H9 (cell line): ENCODE measurements at regions not wholly inside any gene's neighbourhood (a gene's known extent, or its start where the extent isn't known, plus 50 kb on each side); places are given as distances from the start of the nearest gene placed in this dataset.

Experiments
- DNase-seq: peaks from one replicate; pipeline ENCODE4 v3.0.0-alpha.2; 2017
- H2AFZ ChIP-seq: one replicate; pipeline ENCODE4 v1.6.1; 2013; ENCODE audit warnings: mild to moderate bottlenecking, low read length, control low read depth, moderate library complexity
- H2AK5ac ChIP-seq: 2 replicates; pipeline ENCODE4 v1.6.1; 2013; ENCODE audit warnings: low read length, control low read depth, mixed read lengths; ENCODE audit not compliant: insufficient read length
- H2BK120ac ChIP-seq: one replicate; pipeline ENCODE4 v1.6.1; 2013; ENCODE audit warnings: low read depth, mild to moderate bottlenecking, low read length, control low read depth, inconsistent platforms; ENCODE audit not compliant: poor library complexity, severe bottlenecking
- H2BK12ac ChIP-seq: 2 replicates; pipeline ENCODE4 v1.6.1; 2013; ENCODE audit warnings: low read length, control low read depth, mixed read lengths, low read depth; ENCODE audit not compliant: insufficient read length
- H2BK15ac ChIP-seq: 2 replicates; pipeline ENCODE4 v1.6.1; 2013; ENCODE audit warnings: low read depth, low read length, control low read depth
- H2BK20ac ChIP-seq: one replicate; pipeline ENCODE4 v1.6.1; 2013; ENCODE audit warnings: low read depth, mild to moderate bottlenecking, low read length, control low read depth, inconsistent platforms; ENCODE audit not compliant: poor library complexity, severe bottlenecking
- H2BK5ac ChIP-seq: 2 replicates; pipeline ENCODE4 v1.6.1; 2013; ENCODE audit warnings: low read length, control low read depth, mixed read lengths; ENCODE audit not compliant: insufficient read length
- H3K14ac ChIP-seq: 2 replicates; pipeline ENCODE4 v1.6.1; 2013; ENCODE audit warnings: low read length, control low read depth; ENCODE audit not compliant: insufficient read depth
- H3K18ac ChIP-seq: 2 replicates; pipeline ENCODE4 v1.6.1; 2013; ENCODE audit warnings: low read depth, mild to moderate bottlenecking, mixed read lengths, low read length, control low read depth; ENCODE audit not compliant: insufficient read length
- H3K23ac ChIP-seq: 2 replicates; pipeline ENCODE4 v1.6.1; 2013; ENCODE audit warnings: low read length, control low read depth, mixed read lengths, low read depth; ENCODE audit not compliant: insufficient read length
- H3K23me2 ChIP-seq: 2 replicates; pipeline ENCODE4 v1.6.1; 2013; ENCODE audit warnings: low read depth, mild to moderate bottlenecking, mixed read lengths, low read length, control low read depth; ENCODE audit not compliant: insufficient read length, poor library complexity, severe bottlenecking
- H3K27ac ChIP-seq: 2 replicates; pipeline ENCODE4 v1.5.1; 2013; ENCODE audit warnings: low read length, control low read depth, mixed read lengths, low read depth; ENCODE audit not compliant: insufficient read length
- H3K27me3 ChIP-seq: 2 replicates; pipeline ENCODE4 v1.6.1; 2013; ENCODE audit warnings: low read length, control low read depth, inconsistent platforms; ENCODE audit not compliant: insufficient read depth
- H3K4ac ChIP-seq: 2 replicates; pipeline ENCODE4 v1.6.1; 2013; ENCODE audit warnings: low read depth, mild to moderate bottlenecking, control low read depth, inconsistent platforms, low read length, moderate library complexity
- H3K4me1 ChIP-seq: 2 replicates; pipeline ENCODE4 v1.6.1; 2013; ENCODE audit warnings: low read length, control low read depth, inconsistent platforms; ENCODE audit not compliant: insufficient read depth
- H3K4me2 ChIP-seq: 2 replicates; pipeline ENCODE4 v1.6.1; 2013; ENCODE audit warnings: low read length, control low read depth, mixed read lengths; ENCODE audit not compliant: insufficient read length, insufficient read depth
- H3K56ac ChIP-seq: 2 replicates; pipeline ENCODE4 v1.6.1; 2013; ENCODE audit warnings: low read depth, mild to moderate bottlenecking, mixed read lengths, low read length, control low read depth; ENCODE audit not compliant: insufficient read length
- H3K79me1 ChIP-seq: 2 replicates; pipeline ENCODE4 v1.6.1; 2013; ENCODE audit warnings: low read depth, mild to moderate bottlenecking, moderate library complexity, low read length, control low read depth, inconsistent platforms; ENCODE audit not compliant: insufficient read depth, poor library complexity, severe bottlenecking
- H3K79me2 ChIP-seq: 2 replicates; pipeline ENCODE4 v1.6.1; 2013; ENCODE audit warnings: low read length, control low read depth, inconsistent platforms; ENCODE audit not compliant: insufficient read depth
- H3K9ac ChIP-seq: 2 replicates; pipeline ENCODE4 v1.6.1; 2013; ENCODE audit warnings: low read length, control low read depth, mixed read lengths; ENCODE audit not compliant: insufficient read length; ENCODE audit errors: extremely low read depth
- H3K9me3 ChIP-seq: one replicate; pipeline ENCODE4 v1.6.1; 2013; ENCODE audit warnings: low read depth, low read length, inconsistent platforms; ENCODE audit not compliant: control insufficient read depth
- H3T11ph ChIP-seq: one replicate; pipeline ENCODE4 v1.6.1; 2013; ENCODE audit warnings: mild to moderate bottlenecking, low read length, control low read depth, inconsistent platforms
- H4K20me1 ChIP-seq: one replicate; pipeline ENCODE4 v1.6.1; 2013; ENCODE audit not compliant: control insufficient read depth, insufficient read length, insufficient read depth
- H4K5ac ChIP-seq: 2 replicates; pipeline ENCODE4 v1.6.1; 2013; ENCODE audit warnings: low read depth, mild to moderate bottlenecking, mixed read lengths, low read length, control low read depth; ENCODE audit not compliant: insufficient read length
- H4K8ac ChIP-seq: replicated peaks from 2 replicates; pipeline ENCODE4 v1.6.1; 2013; ENCODE audit warnings: low read length, control low read depth, mixed read lengths, low read depth; ENCODE audit not compliant: insufficient read length
- H4K91ac ChIP-seq: 2 replicates; pipeline ENCODE4 v1.6.1; 2013; ENCODE audit warnings: low read depth, mild to moderate bottlenecking, moderate library complexity, mixed read lengths, low read length, control low read depth; ENCODE audit not compliant: insufficient read length
- H3K27ac Mint-ChIP-seq, 3 experiments: 2 replicates in 2 of 3; 3 replicates in 1 of 3; pipeline ENCODE4 v1.8.0; 2020 to 2021; ENCODE audit warnings: mixed read lengths in 3 of 3, mild to moderate bottlenecking in 1 of 3, moderate library complexity in 1 of 3
- H3K27me3 Mint-ChIP-seq: 2 replicates; pipeline ENCODE4 v1.8.0; 2021; ENCODE audit warnings: low read depth, mild to moderate bottlenecking, moderate library complexity, mixed read lengths
- H3K36me3 Mint-ChIP-seq, 3 experiments: 2 replicates in 2 of 3; 3 replicates in 1 of 3; pipeline ENCODE4 v1.8.0; 2020 to 2021; ENCODE audit warnings: low read depth in 3 of 3, mixed read lengths in 3 of 3; ENCODE audit not compliant: insufficient read depth in 1 of 3
- H3K4me1 Mint-ChIP-seq, 2 experiments: 2 replicates each; pipeline ENCODE4 v1.8.0; 2020; ENCODE audit warnings: mixed read lengths in 2 of 2
- H3K4me3 Mint-ChIP-seq, 2 experiments: 2 replicates in 1 of 2; 3 replicates in 1 of 2; pipeline ENCODE4 v1.8.0; 2020 to 2021; ENCODE audit warnings: mild to moderate bottlenecking in 2 of 2, mixed read lengths in 2 of 2, moderate library complexity in 1 of 2
- H3K9me3 Mint-ChIP-seq, 2 experiments: 2 replicates in 1 of 2; 3 replicates in 1 of 2; pipeline ENCODE4 v1.8.0; 2020; ENCODE audit warnings: mild to moderate bottlenecking in 2 of 2, mixed read lengths in 2 of 2, moderate library complexity in 1 of 2
- WGBS: extraction: QIAGEN DNeasy Blood & Tissue Kit; methylation state at CpG from one replicate; pipeline ENCODE4 v1.1.7; 2013; ENCODE audit warnings: missing lambda C conversion rate, low lambda C conversion rate, mixed read lengths; ENCODE audit not compliant: insufficient read length; ENCODE audit errors: extremely low coverage; 5-methylcytosine and 5-hydroxymethylcytosine counted together
- TF ChIP-seq, protein P1 (sequence below): fragments of 200-600 bp; sonication (generic); conservative IDR thresholded peaks from 3 replicates; pipeline ENCODE4 v1.8.0; 2021; ENCODE audit warnings: antibody characterized with exemption, mild to moderate bottlenecking

DNA sequence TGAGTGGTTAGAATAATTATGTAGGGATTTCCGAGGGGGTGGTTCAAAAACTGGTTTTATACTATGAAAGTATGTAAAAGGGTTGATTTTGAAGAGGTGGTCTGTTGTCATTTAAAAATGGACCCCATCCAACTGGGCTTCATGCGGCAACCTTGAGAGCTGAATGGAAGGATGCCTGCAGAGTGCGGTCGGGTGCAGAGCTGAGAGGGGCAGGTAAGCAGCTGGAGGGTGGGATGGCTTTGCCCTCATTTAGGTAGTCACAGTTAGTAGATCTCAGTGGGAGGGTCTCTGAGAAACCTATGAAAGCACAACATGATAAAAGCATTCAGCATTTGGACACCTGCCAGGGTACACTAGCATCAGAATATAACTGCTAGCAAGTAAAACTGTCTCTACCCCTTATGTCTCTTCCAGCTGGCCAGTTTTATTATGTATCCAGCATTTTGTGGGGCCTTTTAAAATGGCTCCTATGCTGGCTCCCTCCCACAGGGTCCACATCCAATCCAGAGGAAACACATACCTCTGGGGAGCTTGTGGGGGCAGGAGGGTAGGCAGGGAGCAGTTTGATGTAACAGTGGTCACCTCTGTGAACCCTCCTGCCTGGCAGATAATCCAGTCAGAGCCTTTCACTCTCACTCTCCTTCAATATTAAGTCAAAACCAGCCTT is 75.9 kb upstream of the MAGI2 start:
- H3K18ac ChIP-seq, result no peak overlapping the region
- H3K27me3 ChIP-seq, result no peaks in the 10 kb centered on the region
- H3K4me3 Mint-ChIP-seq, result peak overlapping the region in 1 of 2 experiments; percentile 47; a peak in 1 of 5 replicates
- H3K36me3 Mint-ChIP-seq, result no peaks in the 10 kb centered on the region
- no peaks in the 10 kb centered on the region for H3K4me1 ChIP-seq
- no peak overlapping the region for H3K4ac ChIP-seq
- TF ChIP-seq, protein P1, sequence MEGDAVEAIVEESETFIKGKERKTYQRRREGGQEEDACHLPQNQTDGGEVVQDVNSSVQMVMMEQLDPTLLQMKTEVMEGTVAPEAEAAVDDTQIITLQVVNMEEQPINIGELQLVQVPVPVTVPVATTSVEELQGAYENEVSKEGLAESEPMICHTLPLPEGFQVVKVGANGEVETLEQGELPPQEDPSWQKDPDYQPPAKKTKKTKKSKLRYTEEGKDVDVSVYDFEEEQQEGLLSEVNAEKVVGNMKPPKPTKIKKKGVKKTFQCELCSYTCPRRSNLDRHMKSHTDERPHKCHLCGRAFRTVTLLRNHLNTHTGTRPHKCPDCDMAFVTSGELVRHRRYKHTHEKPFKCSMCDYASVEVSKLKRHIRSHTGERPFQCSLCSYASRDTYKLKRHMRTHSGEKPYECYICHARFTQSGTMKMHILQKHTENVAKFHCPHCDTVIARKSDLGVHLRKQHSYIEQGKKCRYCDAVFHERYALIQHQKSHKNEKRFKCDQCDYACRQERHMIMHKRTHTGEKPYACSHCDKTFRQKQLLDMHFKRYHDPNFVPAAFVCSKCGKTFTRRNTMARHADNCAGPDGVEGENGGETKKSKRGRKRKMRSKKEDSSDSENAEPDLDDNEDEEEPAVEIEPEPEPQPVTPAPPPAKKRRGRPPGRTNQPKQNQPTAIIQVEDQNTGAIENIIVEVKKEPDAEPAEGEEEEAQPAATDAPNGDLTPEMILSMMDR, result no peak
- WGBS, result 100% methylated on average over 1 of the region's 4 CpGs
- no peak overlapping the region for H4K5ac ChIP-seq
- no peaks in the 10 kb centered on the region for H3K9me3 ChIP-seq
- H3K79me1 ChIP-seq, result no peaks in the 10 kb centered on the region
- H3T11ph ChIP-seq, result no peak overlapping the region
- no peak overlapping the region for H3K56ac ChIP-seq
- H3K79me2 ChIP-seq, result no peaks in the 10 kb centered on the region
- H3K9ac ChIP-seq, result no peak overlapping the region
- H3K27ac Mint-ChIP-seq, result peak overlapping the region; percentile 82 to 91 (median 87)
- no peak overlapping the region for H2BK15ac ChIP-seq
- peaks cover 17 to 24% of the 10 kb centered on the region in 2 experiments for H3K4me1 Mint-ChIP-seq
- no peak overlapping the region for H4K91ac ChIP-seq
- H2BK20ac ChIP-seq, result no peak overlapping the region
- no peaks in the 10 kb centered on the region for H3K27me3 Mint-ChIP-seq
- no peak overlapping the region for H3K14ac ChIP-seq
- H2BK12ac ChIP-seq, result no peak overlapping the region
- no peak overlapping the region for H3K4me2 ChIP-seq
- no peak overlapping the region for H2AFZ ChIP-seq
- no peak for DNase-seq
- H4K20me1 ChIP-seq, result no peaks in the 10 kb centered on the region
- no peak overlapping the region for H3K23ac ChIP-seq
- no peaks in the 10 kb centered on the region for H3K9me3 Mint-ChIP-seq
- H2BK120ac ChIP-seq, result no peak overlapping the region
- no peak overlapping the region for H4K8ac ChIP-seq
- H2BK5ac ChIP-seq, result no peak overlapping the region
- no peaks in the 10 kb centered on the region for H3K23me2 ChIP-seq
- H3K27ac ChIP-seq, result no peak overlapping the region
- H2AK5ac ChIP-seq, result no peak overlapping the region
